ENCODE measurements at regions not wholly inside any gene's neighbourhood (a gene's known extent, or its start where the extent isn't known, plus 50 kb on each side); places are given as distances from the start of the nearest gene placed in this dataset.

GRCh38 chr2:107712857-107713256 is 113.8 kb upstream of the RGPD4 start:
- Histone ChIP-seq H3K36me3 (no peaks in the 10 kb centered on the region), H3K27ac (no peak overlapping the region), H3K4me3 (no peak overlapping the region), H3K9me3 (no peaks in the 10 kb centered on the region), H3K27me3 (no peaks in the 10 kb centered on the region), H3K4me1 (no peaks in the 10 kb centered on the region)
- DNase-seq, result no peak
- intact Hi-C loops (cut with DNase I; ENCODE audit: low total_unique reads), result no loop called here
- TF ChIP-seq CTCF (IDR thresholded peaks at IDR 0.05) (no peak), POLR2A (IDR thresholded peaks at IDR 0.05) (no peak)

GRCh38 chr2:107717661-107718060 is 109.0 kb upstream of the RGPD4 start:
- no peak overlapping the region for H3K27ac ChIP-seq
- no peaks in the 10 kb centered on the region for H3K27me3 ChIP-seq
- H3K36me3 ChIP-seq, result no peaks in the 10 kb centered on the region
- intact Hi-C loops (cut with DNase I; ENCODE audit: low total_unique reads), result no loop called here
- H3K9me3 ChIP-seq, result no peaks in the 10 kb centered on the region
- DNase-seq, result no peak
- H3K4me3 ChIP-seq, result no peak overlapping the region
- no peaks in the 10 kb centered on the region for H3K4me1 ChIP-seq
- TF ChIP-seq POLR2A (IDR thresholded peaks at IDR 0.05) (no peak), CTCF (IDR thresholded peaks at IDR 0.05) (no peak)

GRCh38 chr2:107719141-107719540 is 107.6 kb upstream of the RGPD4 start:
- H3K27ac ChIP-seq, result no peak overlapping the region
- intact Hi-C loops (cut with DNase I; ENCODE audit: low total_unique reads), result no loop called here
- TF ChIP-seq POLR2A (IDR thresholded peaks at IDR 0.05), result no peak
- TF ChIP-seq CTCF (IDR thresholded peaks at IDR 0.05), result no peak

GRCh38 chr2:107719836-107720235 is 106.9 kb upstream of the RGPD4 start:
- TF ChIP-seq CTCF (IDR thresholded peaks at IDR 0.05) (no peak), POLR2A (IDR thresholded peaks at IDR 0.05) (no peak)
- Histone ChIP-seq H3K4me3 (no peak overlapping the region), H3K27me3 (no peaks in the 10 kb centered on the region), H3K4me1 (no peaks in the 10 kb centered on the region), H3K9me3 (no peaks in the 10 kb centered on the region), H3K27ac (no peak overlapping the region), H3K36me3 (no peaks in the 10 kb centered on the region)
- no peak for DNase-seq
- intact Hi-C loops (cut with DNase I; ENCODE audit: low total_unique reads), result no loop called here

More at GRCh38 chr2:107719141-107719540, 107.6 kb upstream of the RGPD4 start:
- no peak overlapping the region for H3K4me3 ChIP-seq
- no peaks in the 10 kb centered on the region for H3K9me3 ChIP-seq
- no peak for DNase-seq
- no peaks in the 10 kb centered on the region for H3K36me3 ChIP-seq
- no peaks in the 10 kb centered on the region for H3K4me1 ChIP-seq
- no peaks in the 10 kb centered on the region for H3K27me3 ChIP-seq

GRCh38 chr2:107721178-107721577 is 105.5 kb upstream of the RGPD4 start:
- no peak overlapping the region for H3K27ac ChIP-seq

More at GRCh38 chr2:107721178-107721577, 105.5 kb upstream of the RGPD4 start:
- H3K36me3 ChIP-seq, result no peaks in the 10 kb centered on the region
- H3K4me1 ChIP-seq, result no peaks in the 10 kb centered on the region
- no peak overlapping the region for H3K4me3 ChIP-seq
- intact Hi-C loops (cut with DNase I; ENCODE audit: low total_unique reads), result no loop called here
- no peak for DNase-seq
- no peak for TF ChIP-seq CTCF (IDR thresholded peaks at IDR 0.05)
- no peak for TF ChIP-seq POLR2A (IDR thresholded peaks at IDR 0.05)
- H3K27me3 ChIP-seq, result no peaks in the 10 kb centered on the region
- H3K9me3 ChIP-seq, result no peaks in the 10 kb centered on the region

Data from uterus (tissue), 3 donors.